Upper lobe of right lung (tissue), 1 donor: ENCODE measurements at regions not wholly inside any gene's neighbourhood (a gene's known extent, or its start where the extent isn't known, plus 50 kb on each side); places are given as distances from the start of the nearest gene placed in this dataset.

Experiments
- ATAC-seq: fragments of 200-7000 bp; cut with Tn5 transposase; one replicate; pipeline ENCODE4 v1.9.1; 2020; ENCODE audit warnings: mild to moderate bottlenecking, moderate library complexity
- DNase-seq: peaks from one replicate; pipeline ENCODE4 v3.0.0-alpha.2; 2020
- H3K27ac ChIP-seq: fragments of 200-600 bp; one replicate; pipeline ENCODE4 v1.8.0; 2022
- H3K27me3 ChIP-seq: fragments of 200-600 bp; one replicate; pipeline ENCODE4 v1.8.0; 2022; ENCODE audit warnings: mild to moderate bottlenecking
- H3K36me3 ChIP-seq: fragments of 200-600 bp; one replicate; pipeline ENCODE4 v1.8.0; 2022
- H3K4me1 ChIP-seq: fragments of 200-600 bp; one replicate; pipeline ENCODE4 v1.8.0; 2022
- H3K4me3 ChIP-seq: fragments of 200-600 bp; one replicate; pipeline ENCODE4 v1.8.0; 2022; ENCODE audit warnings: mild to moderate bottlenecking
- H3K9me3 ChIP-seq: fragments of 200-600 bp; one replicate; pipeline ENCODE4 v1.8.0; 2022
- intact Hi-C: fragments of 100-400 bp; cut with DNase I; formaldehyde crosslinking; loops from one replicate; pipeline ENCODE4 v1.11.0; 2022
- TF ChIP-seq, protein P1 (sequence below): fragments of 200-600 bp; IDR thresholded peaks from one replicate; pipeline ENCODE4 v1.8.0; 2022; ENCODE audit warnings: antibody characterized with exemption
- donor health status: DM: no; HTN: yes; CAD: no; lungs with severe emphysema.

DNA sequence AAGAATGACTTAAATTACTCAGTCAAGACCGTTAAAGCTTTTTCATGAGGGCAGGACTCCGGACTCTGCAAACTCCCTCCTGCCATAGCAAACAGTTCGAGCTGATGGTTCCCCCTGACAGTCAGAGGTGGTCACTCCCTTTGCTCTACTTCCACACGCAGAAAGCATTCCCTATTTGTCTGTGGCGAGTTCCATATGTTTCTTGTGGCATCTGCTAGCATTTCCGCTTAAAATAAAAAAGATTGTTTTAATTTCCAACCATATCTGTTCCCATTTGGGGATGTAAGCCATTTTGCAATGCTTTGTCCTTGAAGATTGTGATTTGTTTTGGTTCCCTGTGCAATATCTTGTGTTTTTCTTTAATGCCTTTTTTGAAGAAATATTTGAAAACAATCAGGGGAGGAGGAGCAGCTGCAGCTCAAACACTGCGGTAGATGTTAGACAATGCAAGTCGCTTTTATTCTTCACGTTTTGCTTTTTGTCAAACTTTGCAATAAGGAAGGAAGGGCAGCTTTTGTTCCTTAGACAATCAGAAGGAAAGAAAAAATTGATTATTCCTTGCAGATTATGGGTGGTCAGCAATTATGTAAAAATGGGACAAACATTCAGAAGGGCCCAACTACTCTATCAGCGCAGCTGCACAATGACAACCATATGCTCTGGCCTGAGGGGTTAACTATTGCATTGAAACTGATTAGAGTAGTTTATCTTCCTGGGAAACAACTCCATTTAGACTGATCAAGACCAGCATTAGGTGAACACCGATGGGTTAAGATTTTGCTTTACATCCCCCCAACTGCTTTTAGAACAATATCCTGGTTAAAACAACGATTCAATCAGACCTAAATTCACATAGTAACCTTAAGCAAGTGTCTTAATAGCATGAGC, 425.8 kb upstream of the NRP1 start:
- no peaks in the 10 kb centered on the region for H3K9me3 ChIP-seq
- intact Hi-C loops, result no loop called here
- no peak overlapping the region for H3K27ac ChIP-seq
- H3K36me3 ChIP-seq, result no peaks in the 10 kb centered on the region
- TF ChIP-seq, protein P1, sequence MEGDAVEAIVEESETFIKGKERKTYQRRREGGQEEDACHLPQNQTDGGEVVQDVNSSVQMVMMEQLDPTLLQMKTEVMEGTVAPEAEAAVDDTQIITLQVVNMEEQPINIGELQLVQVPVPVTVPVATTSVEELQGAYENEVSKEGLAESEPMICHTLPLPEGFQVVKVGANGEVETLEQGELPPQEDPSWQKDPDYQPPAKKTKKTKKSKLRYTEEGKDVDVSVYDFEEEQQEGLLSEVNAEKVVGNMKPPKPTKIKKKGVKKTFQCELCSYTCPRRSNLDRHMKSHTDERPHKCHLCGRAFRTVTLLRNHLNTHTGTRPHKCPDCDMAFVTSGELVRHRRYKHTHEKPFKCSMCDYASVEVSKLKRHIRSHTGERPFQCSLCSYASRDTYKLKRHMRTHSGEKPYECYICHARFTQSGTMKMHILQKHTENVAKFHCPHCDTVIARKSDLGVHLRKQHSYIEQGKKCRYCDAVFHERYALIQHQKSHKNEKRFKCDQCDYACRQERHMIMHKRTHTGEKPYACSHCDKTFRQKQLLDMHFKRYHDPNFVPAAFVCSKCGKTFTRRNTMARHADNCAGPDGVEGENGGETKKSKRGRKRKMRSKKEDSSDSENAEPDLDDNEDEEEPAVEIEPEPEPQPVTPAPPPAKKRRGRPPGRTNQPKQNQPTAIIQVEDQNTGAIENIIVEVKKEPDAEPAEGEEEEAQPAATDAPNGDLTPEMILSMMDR, result no peak
- DNase-seq (no peak), ATAC-seq (no peak)
- H3K4me3 ChIP-seq, result no peak overlapping the region
- H3K4me1 ChIP-seq, result no peaks in the 10 kb centered on the region
- no peaks in the 10 kb centered on the region for H3K27me3 ChIP-seq

DNA sequence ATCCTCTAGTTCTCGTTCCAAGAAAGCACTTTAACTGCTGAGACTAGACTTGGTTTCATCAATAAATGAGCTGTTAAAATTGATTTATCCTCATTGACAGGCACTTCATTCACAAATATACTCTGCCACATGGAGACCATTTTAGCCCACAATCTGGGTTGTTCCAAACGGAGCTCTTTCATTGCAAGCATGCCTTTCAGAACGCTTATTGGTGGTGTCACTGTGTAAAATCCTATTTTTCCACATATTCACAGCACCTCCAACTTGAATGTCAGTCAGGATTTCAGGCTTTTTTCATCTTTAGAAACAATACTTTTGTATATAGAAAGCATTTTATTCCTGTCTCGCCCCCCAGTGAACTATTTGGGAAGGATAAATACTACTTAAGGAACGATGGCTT, 424.7 kb upstream of the NRP1 start:
- DNase-seq (no peak), ATAC-seq (no peak)
- intact Hi-C loops, result no loop called here
- Histone ChIP-seq H3K9me3 (no peaks in the 10 kb centered on the region), H3K36me3 (no peaks in the 10 kb centered on the region), H3K27ac (no peak overlapping the region), H3K4me1 (no peaks in the 10 kb centered on the region), H3K4me3 (no peak overlapping the region), H3K27me3 (no peaks in the 10 kb centered on the region)
- TF ChIP-seq, protein P1, result no peak

DNA sequence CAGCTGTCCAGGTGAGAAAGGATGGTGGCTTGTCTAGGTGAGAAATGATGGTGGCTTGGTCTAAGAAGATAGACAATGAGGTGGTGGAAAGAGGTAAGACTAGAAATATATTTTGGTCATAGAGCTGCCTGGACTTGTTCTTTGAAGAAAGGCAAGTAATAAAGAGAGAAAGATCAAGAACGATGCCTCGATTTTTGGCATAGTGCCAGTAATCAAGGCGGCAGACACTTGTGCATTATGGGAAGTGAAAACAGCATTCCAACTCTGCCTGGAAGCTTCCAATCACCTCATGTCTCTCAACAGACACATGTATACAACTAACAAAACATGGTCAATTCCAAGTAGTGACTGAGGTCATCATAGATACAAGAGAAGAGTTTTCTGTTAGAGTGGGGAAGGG, 423.8 kb upstream of the NRP1 start:
- ATAC-seq (no peak), DNase-seq (no peak)
- no peaks in the 10 kb centered on the region for H3K4me1 ChIP-seq
- TF ChIP-seq, protein P1, result no peak
- H3K27me3 ChIP-seq, result no peaks in the 10 kb centered on the region
- H3K36me3 ChIP-seq, result no peaks in the 10 kb centered on the region
- H3K27ac ChIP-seq, result no peak overlapping the region
- intact Hi-C loops, result no loop called here
- H3K9me3 ChIP-seq, result no peaks in the 10 kb centered on the region
- H3K4me3 ChIP-seq, result no peak overlapping the region

DNA sequence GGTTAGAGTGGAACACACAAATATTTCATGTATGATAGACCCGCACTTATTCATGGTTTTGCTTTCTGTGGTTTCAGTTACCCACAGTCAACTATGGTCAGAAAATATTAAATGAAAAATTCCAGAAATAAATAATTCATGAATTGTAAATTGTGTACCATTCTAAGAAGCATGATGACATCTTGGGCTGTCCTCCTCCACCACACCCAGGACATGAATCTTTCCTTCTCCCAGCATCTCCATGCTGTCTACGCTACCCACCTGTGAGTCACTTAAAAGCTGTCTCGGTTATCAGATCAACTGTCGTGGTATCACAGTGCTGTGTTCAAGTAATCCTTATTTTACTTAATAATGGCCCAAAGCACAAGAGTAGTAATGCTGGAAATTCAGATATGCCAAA, 419.6 kb upstream of the NRP1 start:
- no peaks in the 10 kb centered on the region for H3K36me3 ChIP-seq
- no peaks in the 10 kb centered on the region for H3K9me3 ChIP-seq
- no peaks in the 10 kb centered on the region for H3K4me1 ChIP-seq
- ATAC-seq, result no peak
- no peak for DNase-seq
- no peak overlapping the region for H3K4me3 ChIP-seq
- TF ChIP-seq, protein P1, result no peak
- H3K27me3 ChIP-seq, result no peaks in the 10 kb centered on the region
- intact Hi-C loops, result no loop called here
- H3K27ac ChIP-seq, result no peak overlapping the region

DNA sequence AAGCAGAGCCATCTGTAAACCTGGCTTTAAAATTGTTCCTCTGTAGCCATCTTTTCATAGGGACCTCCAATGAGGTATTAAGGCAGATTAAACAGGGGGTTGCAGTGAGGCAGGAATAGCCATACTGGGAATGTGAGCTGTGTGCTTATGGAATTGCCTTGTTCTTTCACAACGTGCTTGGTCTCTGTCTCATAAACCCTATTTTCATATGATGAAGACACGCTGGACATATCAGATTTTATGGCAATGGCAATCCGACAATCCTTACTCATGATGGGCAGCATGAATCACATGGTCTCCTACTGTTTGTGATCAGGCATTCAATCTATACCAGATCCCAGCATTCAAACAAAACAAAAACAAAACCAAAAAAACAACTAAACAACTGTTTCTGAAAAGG, 418.9 kb upstream of the NRP1 start:
- no peak for DNase-seq
- no peak for ATAC-seq
- TF ChIP-seq, protein P1, result no peak

More for the DNA sequence above, 418.9 kb upstream of the NRP1 start:
- Histone ChIP-seq H3K27ac (no peak overlapping the region), H3K4me3 (no peak overlapping the region), H3K4me1 (no peaks in the 10 kb centered on the region), H3K9me3 (no peaks in the 10 kb centered on the region), H3K36me3 (no peaks in the 10 kb centered on the region), H3K27me3 (no peaks in the 10 kb centered on the region)
- intact Hi-C loops, result no loop called here
